Ecto neural progenitor cell (in vitro differentiated cells): ENCODE measurements at regions not wholly inside any gene's neighbourhood (a gene's known extent, or its start where the extent isn't known, plus 50 kb on each side); places are given as distances from the start of the nearest gene placed in this dataset.

Experiments used
- DNase-seq: peaks from one replicate; pipeline ENCODE4 v3.0.0-alpha.2; 2018; ENCODE audit warnings: low spot score

- DNase-seq = no peak
Observed at GRCh38 chr9:107688728-107689127, 199.2 kb upstream of the KLF4 start.

DNA sequence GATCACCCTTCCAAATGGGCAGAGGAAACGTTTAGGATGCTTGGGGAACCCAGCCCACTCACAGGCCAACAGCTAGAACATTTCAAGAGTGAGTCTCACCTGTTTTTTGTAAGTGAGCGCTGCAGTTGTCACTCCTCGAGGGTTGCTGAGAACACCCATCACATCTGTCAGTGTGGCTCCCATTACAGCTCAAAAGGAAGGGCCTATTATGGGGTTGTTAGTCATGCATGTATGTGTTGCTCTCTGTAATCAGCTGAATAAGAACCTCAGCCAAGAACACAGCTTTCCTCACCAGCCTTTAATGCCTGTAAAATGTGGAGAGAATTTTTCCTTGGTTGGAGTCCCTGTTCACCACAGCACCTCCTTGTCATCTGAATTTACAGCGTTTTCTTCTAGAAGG lies 196.3 kb upstream of the KLF4 start:
- no peak for DNase-seq

- no peak for DNase-seq
Observed at GRCh38 chr9:107685376-107685775, 195.8 kb upstream of the KLF4 start.

DNA sequence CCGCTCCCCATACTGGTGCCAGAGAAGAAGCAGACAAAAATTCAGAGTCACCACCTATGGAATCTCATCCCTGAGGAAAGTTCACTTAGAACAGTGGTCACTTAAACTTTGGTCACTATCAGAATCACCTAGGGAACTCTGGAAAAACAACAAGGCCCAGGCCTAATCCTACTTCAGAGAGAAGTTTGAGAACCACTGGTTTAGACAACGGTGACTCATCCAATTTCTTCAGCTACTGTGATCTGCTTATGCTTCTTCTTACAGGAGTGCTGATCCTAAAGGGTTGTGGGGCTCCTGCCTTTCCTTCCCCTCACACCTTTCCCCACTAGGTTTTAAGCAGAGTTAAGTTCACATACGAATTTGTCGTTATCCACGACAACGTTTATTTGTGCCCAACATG lies 194.7 kb upstream of the KLF4 start:
- DNase-seq = no peak

DNA sequence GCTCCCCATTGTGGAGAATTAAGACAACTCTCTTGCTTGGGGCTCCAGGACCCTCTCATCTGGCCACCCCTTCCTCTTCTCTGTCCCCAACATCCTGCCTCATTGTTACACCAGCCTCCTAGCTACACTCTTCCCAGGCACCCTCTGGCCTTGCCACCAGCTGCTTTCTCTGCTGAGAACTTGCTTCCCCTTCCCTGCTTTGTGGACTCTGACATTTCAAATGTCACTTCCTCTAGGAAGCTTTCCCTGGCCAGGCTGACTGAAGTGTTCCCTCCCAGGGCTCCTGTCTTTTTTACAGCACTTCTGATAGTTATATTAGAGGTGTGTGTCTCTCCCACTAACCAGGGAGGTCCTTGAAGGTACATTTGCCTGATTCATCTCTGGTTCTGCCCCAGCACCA lies 194.0 kb upstream of the KLF4 start:
- DNase-seq = no peak

DNA sequence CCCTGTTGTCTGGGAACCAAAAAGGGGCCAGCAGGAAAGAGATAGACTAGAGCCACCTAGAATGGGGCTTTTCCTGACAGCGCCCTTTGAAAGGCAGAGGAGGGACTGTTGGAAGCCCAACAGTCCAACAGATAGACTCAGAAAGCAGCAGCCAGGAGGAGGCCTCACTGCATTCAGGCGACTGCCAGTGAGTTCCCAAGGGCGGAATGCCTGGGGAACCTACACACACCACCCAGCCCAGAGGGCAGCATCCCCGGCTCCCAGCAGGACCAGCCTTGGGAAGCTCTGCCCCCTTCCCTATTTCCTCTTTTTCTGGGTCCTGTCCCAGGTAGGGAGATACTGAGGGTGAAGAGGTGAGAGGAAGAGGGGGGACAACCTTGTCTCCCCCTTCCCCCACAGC lies 192.4 kb upstream of the KLF4 start:
- no peak for DNase-seq

GRCh38 chr9:107675351-107676259 lies 186.0 kb upstream of the KLF4 start:
- no peak for DNase-seq

GRCh38 chr9:107674721-107675277 lies 185.2 kb upstream of the KLF4 start:
- DNase-seq = no peak

DNA sequence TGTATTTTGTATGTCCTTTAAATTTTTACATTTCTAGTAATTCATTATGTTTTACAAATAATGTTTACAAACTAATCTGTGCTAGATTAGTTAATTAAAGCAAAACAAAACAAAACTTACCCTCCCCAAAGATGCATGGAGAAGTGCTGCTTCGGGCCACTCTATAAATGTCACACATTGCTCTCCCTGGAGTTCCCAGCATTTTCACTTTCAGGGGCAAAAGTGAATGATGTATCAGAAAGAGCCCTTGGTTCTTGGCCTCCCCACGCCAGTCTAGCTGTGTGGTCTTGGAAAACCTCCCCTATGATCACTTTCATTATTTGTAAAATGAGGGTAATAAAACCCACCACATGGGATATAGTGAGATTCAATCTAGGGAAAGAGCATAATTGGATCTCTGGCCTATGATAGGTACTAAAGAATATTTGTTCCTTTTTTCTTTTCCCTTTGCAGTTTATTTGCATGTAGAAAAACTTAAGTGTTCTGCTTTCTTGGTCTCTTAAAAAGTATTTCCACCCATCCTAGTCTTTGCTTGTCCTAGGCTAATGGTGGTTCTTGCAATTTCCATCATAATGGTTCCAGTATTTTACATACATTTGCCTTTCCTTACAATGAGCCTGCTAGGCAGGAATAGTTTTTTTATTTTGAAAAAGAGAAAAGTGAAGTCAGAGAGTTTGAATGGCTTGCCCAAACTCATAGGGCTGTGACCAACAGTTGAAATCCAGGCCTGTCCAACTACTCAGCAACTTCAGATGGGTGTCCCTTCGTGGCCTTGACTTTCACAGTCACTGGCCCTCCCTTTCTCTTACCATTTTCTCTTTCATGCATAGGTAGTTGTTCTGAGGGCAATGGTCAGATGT lies 184.5 kb upstream of the KLF4 start:
- DNase-seq = no peak

GRCh38 chr9:107671588-107671987 lies 182.0 kb upstream of the KLF4 start:
- no peak for DNase-seq

- DNase-seq = no peak
Observed at GRCh38 chr9:107669422-107669821, 179.9 kb upstream of the KLF4 start.

GRCh38 chr9:107667231-107668070 lies 177.9 kb upstream of the KLF4 start:
- DNase-seq = no peak

- DNase-seq = no peak
Observed at GRCh38 chr9:107665057-107665456, 175.5 kb upstream of the KLF4 start.

DNA sequence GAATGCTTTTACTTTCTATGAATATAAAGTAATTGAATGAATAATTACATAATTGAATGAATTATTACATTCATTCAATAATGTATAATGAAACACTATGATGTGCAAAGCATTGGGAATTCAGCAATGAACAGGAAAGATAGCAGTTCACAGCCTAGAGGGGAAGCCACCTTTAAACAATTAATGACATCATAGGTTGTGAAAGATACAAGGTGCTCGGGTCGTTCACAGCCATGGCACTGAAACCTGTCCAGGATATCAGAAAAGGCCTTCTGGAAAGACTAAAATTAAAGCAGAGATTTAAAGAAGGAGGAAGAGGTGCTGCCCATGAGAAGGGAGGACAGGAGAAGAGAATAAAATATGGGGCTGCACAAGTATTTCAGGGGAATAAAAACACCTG lies 171.4 kb upstream of the KLF4 start:
- DNase-seq = no peak

- DNase-seq = no peak
Observed at GRCh38 chr9:107653263-107653821, 163.8 kb upstream of the KLF4 start.

GRCh38 chr9:107650995-107651394 lies 161.4 kb upstream of the KLF4 start:
- DNase-seq = no peak

DNA sequence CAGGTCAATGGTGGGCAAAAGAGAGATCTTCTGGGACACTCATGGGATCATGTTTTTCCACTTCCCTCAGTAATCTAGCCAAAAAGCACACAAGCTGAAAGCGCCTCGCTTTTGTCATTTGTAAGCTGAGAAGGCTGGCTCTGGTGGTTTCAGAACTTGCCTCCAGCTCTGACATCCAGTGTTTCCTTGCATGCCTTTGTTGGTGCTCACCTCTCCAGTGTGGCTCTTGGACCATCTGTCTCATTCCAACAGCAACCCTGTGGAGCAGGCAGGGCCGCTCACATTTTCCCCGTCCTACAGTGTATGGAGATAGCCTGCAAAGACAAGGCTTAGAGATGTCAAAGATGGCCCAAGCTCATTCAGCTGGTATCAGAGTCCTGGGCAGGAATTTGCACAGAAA lies 160.8 kb upstream of the KLF4 start:
- DNase-seq = no peak

- no peak for DNase-seq
Observed at GRCh38 chr9:107648153-107648715, 158.7 kb upstream of the KLF4 start.

GRCh38 chr9:107647611-107648010 lies 158.0 kb upstream of the KLF4 start:
- DNase-seq = no peak

DNA sequence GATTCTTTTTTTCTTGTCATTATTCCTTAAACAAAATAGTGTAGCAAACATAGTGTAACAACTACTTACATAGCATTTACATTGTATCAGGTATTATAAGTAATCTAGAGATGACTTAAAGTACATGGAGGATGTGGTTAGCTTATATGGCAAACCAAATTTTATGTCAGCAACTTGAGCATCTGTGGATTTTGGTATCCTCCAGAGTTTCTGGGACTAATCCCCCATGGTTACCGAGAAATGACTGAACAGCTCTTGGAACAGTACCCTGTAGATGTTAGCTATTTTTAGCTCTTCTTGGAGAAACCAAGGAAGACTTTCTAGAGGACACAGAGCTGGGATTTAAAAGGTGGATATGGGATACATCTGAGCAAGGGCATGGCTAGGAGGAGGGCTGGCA lies 157.6 kb upstream of the KLF4 start:
- no peak for DNase-seq

DNA sequence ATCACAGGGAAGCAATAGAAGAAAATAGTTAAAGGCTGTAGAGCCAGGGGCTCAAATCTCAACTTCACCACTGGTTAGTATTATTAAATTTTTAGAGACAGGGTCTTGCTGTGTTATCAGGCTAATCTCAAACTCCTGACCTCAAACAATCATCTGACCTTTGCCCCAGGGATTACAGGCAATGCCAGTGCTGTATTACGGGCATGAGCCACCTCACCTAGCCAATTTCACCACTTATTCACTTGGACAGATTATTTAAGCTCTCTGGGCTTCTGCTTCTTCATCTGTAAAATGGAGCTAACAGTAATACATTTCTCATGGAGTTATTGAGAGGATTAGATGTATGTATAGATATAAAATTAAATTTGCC lies 155.9 kb upstream of the KLF4 start:
- DNase-seq = no peak
